AG10803 (cell line): ENCODE measurements at regions not wholly inside any gene's neighbourhood (a gene's known extent, or its start where the extent isn't known, plus 50 kb on each side); places are given as distances from the start of the nearest gene placed in this dataset.

Experiments
- DNase-seq: peaks from one replicate; pipeline ENCODE4 v3.0.0; 2010; ENCODE audit warnings: low read depth
- H3K4me3 ChIP-seq: 2 replicates; pipeline ENCODE4 v1.5.1; 2011; ENCODE audit warnings: mild to moderate bottlenecking, low read length, control low read depth
- CTCF ChIP-seq: conservative IDR thresholded peaks from 2 replicates; pipeline ENCODE4 v1.5.1; 2011; ENCODE audit warnings: mild to moderate bottlenecking, low read length, control low read depth, inconsistent platforms

DNA sequence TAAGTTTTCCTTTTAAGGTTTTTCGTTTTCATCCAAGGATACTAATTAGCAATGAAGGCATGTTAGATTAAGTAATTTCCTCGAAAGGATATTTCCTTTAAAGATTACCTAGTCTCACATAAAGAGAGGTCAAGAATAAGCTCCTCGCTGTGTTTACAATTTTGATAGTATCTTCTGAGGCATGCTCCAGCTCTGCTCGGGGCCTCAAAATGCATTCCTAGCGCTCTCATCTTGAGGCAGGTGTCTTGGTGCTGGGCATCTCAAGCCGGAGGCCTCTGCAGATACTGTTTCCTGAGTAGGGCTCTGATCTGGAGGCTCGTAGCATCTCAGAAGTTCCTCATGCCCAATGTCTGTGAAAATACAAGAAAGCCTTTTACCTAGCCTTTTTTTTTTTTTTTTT is 128.6 kb upstream of the SNX19 start:
- no peak overlapping the region for H3K4me3 ChIP-seq
- no peak for DNase-seq
- TF ChIP-seq CTCF = no peak

GRCh38 chr11:131052367-131052766 is 136.1 kb upstream of the SNX19 start:
- TF ChIP-seq CTCF = no peak

GRCh38 chr11:131056036-131056435 is 139.8 kb upstream of the SNX19 start:
- no peak for DNase-seq
- TF ChIP-seq CTCF = no peak
- no peak overlapping the region for H3K4me3 ChIP-seq

More at GRCh38 chr11:131052367-131052766, 136.1 kb upstream of the SNX19 start:
- no peak overlapping the region for H3K4me3 ChIP-seq
- no peak for DNase-seq

- DNase-seq = no peak
- no peak for TF ChIP-seq CTCF
Observed at GRCh38 chr11:131063638-131064037, 147.4 kb upstream of the SNX19 start.

DNA sequence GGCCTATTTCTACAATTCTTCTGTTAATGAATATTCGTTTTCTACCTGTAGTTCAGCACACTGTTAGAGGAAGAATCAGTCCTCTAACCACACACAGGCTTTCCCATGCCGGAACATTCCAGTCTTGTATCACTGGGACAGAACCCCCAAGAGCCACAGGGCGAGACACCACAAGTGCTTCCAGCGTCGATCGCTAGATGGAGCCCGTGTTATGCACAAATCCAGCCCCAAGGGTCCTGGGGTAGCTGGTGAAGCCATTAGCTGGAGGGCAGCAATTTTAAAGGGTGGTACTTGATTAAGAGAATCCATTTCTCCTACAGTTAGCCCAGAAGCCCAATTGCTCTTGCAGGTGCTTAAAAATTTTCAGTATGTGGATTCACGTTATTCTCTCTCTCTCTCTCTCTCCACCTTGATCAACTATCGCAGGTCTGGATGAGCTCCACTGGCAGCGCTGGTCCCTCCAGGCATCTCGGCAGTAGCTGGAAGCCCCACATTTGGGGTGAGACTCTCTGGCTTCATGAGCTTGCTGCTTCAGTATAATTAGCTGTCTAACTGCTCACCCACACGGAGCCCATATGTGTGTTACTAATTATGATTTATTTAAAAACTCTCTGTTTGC is 148.2 kb upstream of the SNX19 start:
- no peak overlapping the region for H3K4me3 ChIP-seq
- peak; percentile 97 for TF ChIP-seq CTCF
- DNase-seq = peak; percentile 61

More at GRCh38 chr11:131063638-131064037, 147.4 kb upstream of the SNX19 start:
- no peak overlapping the region for H3K4me3 ChIP-seq

GRCh38 chr11:131065435-131066413 is 149.4 kb upstream of the SNX19 start:
- H3K4me3 ChIP-seq = no peak overlapping the region
- TF ChIP-seq CTCF = no peak
- no peak for DNase-seq
